Glomerular visceral epithelial cell (primary cell): ENCODE measurements at regions not wholly inside any gene's neighbourhood (a gene's known extent, or its start where the extent isn't known, plus 50 kb on each side); places are given as distances from the start of the nearest gene placed in this dataset.
"Not testable (repeated sequence)": the region's sequence is repeated elsewhere in the genome, so short reads cannot be mapped to it uniquely, and the experiment has no call there.

Experiments used
- DNase-seq: peaks from one replicate; pipeline ENCODE4 v3.0.0-alpha.2; 2016; ENCODE audit errors: extremely low spot score

GRCh38 chr2:878245-878930 lies 72.3 kb upstream of the SNTG2 start:
- DNase-seq = no peak

GRCh38 chr2:877747-878146 lies 72.9 kb upstream of the SNTG2 start:
- DNase-seq = no peak

GRCh38 chr2:875687-876615 lies 74.7 kb upstream of the SNTG2 start:
- DNase-seq = no peak

GRCh38 chr2:873651-874580 lies 76.7 kb upstream of the SNTG2 start:
- no peak for DNase-seq

GRCh38 chr2:873027-873426 lies 77.6 kb upstream of the SNTG2 start:
- no peak for DNase-seq

- DNase-seq = no peak
These were observed 78.5 kb upstream of the SNTG2 start for GRCh38 chr2:871926-872680.

GRCh38 chr2:871175-871727 lies 79.4 kb upstream of the SNTG2 start:
- no peak for DNase-seq

GRCh38 chr2:870426-870825 lies 80.2 kb upstream of the SNTG2 start:
- no peak for DNase-seq

- DNase-seq = no peak
These were observed 80.8 kb upstream of the SNTG2 start for GRCh38 chr2:869894-870293.

GRCh38 chr2:869357-869871 lies 81.2 kb upstream of the SNTG2 start:
- DNase-seq = no peak

GRCh38 chr2:868857-869256 lies 81.8 kb upstream of the SNTG2 start:
- DNase-seq = not testable (repeated sequence)

- DNase-seq = no peak
These were observed 83.4 kb upstream of the SNTG2 start for GRCh38 chr2:867296-867695.

GRCh38 chr2:866887-867286 lies 83.8 kb upstream of the SNTG2 start:
- DNase-seq = no peak

- DNase-seq = no peak
These were observed 84.5 kb upstream of the SNTG2 start for GRCh38 chr2:866009-866680.

- no peak for DNase-seq
These were observed 86.0 kb upstream of the SNTG2 start for GRCh38 chr2:864501-865106.

GRCh38 chr2:863732-864450 lies 86.8 kb upstream of the SNTG2 start:
- DNase-seq = no peak

- no peak for DNase-seq
These were observed 87.8 kb upstream of the SNTG2 start for GRCh38 chr2:862731-863466.

- no peak for DNase-seq
These were observed 88.3 kb upstream of the SNTG2 start for GRCh38 chr2:862355-862687.
